RCC 7860 (cell line): ENCODE measurements at regions not wholly inside any gene's neighbourhood (a gene's known extent, or its start where the extent isn't known, plus 50 kb on each side); places are given as distances from the start of the nearest gene placed in this dataset.
"Not testable (repeated sequence)": the region's sequence is repeated elsewhere in the genome, so short reads cannot be mapped to it uniquely, and the experiment has no call there.

ENCODE experiments used
- DNase-seq: peaks from one replicate; pipeline ENCODE4 v3.0.0-alpha.2; 2015; ENCODE audit warnings: low spot score
- FAIRE-seq: peaks from 2 replicates; lab custom pipeline; 2012; peaks lifted over from hg19 to GRCh38; lab: Jason Lieb, UNC

GRCh38 chr3:110423276-110423675, 648.3 kb upstream of the NECTIN3 start:
- no peak for FAIRE-seq
- DNase-seq: no peak

- no peak for FAIRE-seq
Measured at GRCh38 chr3:110430146-110430545, 641.5 kb upstream of the NECTIN3 start.

GRCh38 chr3:110436209-110436608, 635.4 kb upstream of the NECTIN3 start:
- DNase-seq: no peak
- FAIRE-seq: no peak

More at GRCh38 chr3:110430146-110430545, 641.5 kb upstream of the NECTIN3 start:
- DNase-seq: no peak

DNA sequence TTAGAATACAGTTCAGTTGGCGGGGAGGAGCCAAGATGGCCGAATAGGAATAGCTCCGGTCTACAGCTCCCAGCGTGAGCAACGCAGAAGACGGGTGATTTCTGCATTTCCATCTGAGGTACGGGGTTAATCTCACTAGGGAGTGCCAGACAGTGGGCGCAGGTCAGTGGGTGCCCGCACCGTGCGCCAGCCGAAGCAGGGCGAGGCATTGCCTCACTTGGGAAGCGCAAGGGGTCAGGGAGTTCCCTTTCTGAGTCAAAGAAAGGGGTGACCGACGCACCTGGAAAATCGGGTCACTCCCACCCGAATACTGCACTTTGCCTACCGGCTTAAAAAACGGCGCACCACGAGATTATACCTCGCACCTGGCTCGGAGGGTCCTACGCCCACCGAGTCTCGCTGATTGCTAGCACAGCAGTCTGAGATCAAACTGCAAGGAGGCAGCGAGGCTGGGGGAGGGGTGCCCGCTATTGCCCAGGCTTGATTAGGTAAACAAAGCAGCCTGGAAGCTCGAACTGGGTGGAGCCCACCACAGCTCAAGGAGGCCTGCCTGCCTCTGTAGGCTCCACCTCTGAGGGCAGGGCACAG, 631.5 kb upstream of the NECTIN3 start:
- FAIRE-seq, DNase-seq: not testable (repeated sequence)

GRCh38 chr3:110454066-110454465, 617.5 kb upstream of the NECTIN3 start:
- DNase-seq: no peak
- no peak for FAIRE-seq

- no peak for DNase-seq
- FAIRE-seq: no peak
Measured at GRCh38 chr3:110456001-110456400, 615.6 kb upstream of the NECTIN3 start.

GRCh38 chr3:110456438-110457138, 615.0 kb upstream of the NECTIN3 start:
- FAIRE-seq (no peak), DNase-seq (no peak)

DNA sequence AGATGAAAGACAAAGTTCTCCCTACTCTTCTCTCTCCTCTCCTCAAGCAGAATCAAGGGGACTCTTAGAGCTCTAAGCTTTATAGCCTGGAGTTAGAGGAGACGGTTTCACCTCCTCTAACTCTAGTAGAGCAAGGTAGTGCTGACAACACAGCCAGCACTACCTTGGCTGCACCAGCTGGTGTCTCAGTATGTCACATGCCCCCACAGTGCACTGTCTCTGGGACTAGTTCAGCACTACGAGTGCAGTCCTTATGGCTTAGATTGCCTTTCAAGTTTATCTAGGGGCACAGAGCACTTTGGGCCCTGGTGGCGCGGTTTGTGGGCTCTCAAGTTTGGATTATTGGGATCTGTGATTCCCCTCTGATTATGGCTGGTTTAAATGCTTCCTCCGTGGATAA, 614.1 kb upstream of the NECTIN3 start:
- DNase-seq: no peak
- FAIRE-seq: no peak

DNA sequence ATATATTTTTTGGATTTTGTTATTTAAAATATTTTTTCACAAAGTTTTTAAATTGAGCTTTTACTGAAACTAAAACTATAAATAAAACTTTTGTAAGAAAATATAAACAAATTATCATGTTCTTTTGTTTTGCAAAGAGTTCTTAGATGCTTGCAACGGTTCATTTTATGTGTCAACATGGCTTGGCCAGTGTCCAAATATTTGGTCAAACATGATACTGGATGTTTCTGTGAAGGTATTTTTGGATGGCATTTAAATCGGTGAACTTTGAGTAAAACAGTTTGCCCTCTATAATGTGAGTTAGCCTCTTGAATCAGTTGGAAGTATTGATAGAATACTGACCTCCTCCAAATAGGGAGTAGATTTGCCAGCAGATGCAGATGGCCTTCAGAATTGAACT, 612.6 kb upstream of the NECTIN3 start:
- DNase-seq (no peak), FAIRE-seq (no peak)

DNA sequence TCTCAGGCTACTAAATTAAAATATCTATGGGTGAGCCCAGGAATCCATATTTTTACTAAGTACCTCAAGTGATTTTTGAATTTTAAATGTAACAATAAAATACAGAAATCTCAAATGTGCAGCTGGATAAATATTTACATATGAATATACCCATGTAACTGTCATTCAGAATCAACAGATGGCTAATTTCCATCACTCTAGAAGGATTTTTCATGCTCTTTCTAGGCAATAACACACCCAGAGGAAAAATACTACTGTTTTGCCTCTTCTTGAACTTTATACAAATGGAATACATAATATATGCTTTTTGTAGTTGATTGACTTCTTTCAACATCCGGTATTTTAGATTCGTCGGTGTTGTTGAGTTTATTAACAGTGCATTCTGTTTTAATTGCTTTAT, 601.3 kb upstream of the NECTIN3 start:
- FAIRE-seq (no peak), DNase-seq (no peak)

DNA sequence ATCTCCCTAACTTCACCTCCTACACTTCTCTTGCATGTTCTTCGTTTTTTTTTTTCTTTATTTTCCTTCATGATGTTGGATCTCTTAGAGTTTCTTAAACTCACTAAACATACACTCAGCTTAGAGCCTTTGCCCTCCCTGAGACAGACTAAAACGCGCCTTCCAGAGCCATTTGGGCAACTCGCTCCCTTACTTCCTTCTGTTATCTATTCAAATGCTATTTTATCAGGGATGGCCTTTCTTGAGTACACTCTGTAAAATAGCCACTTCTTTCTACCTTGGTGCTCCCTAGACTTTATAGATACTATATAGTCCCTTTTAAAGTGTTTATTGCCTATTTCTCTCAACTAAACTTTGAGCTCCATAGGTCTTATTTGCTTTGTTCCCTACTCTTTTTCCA, 598.2 kb upstream of the NECTIN3 start:
- FAIRE-seq (no peak), DNase-seq (no peak)

DNA sequence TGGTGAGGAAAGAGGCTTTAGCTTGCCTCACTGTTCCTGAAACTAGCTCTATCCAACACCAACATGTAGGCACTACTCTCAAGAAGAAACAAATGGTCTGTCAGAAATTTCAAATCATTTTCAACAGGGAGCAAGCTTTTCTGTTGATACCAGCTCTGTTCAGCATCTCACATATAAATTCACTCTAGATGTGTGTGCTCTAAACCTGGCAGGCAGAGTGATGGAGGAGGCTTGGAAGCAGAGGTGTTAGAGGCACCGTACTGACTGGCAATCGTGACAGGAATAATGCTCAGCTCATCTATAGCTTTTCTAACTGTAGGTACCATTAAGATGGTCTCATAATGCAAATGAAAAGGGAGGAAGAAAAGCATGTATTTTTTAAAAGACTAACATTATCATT, 597.2 kb upstream of the NECTIN3 start:
- no peak for DNase-seq
- no peak for FAIRE-seq

DNA sequence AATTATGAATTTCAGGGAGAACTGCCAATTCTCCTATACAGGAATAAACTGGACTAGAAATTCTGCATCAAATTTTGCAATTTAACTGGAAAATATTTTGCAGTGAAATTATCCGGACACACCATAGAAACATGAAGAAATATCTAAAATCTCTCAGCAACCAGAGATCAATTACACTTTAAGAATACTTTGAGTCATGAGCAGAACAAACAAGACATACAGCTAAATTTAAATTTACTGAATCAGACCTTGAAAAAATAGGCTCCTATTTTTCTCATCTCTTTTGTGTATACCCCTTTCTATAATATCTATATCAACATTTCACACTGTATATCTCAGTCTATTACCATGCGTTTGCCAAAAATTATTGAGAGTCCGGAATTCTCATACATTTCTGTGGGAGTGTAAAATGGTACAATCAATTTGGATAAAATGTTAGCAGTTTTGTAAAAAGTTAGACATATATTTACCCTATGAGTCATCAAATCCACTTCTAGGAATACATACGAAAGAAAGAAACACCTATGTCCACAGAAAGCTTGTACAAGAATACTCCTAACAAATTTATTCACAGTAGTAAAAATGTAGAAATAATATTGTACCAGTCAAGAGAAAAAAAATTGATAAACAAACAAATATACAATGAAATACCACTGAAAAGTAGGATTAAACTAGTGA, 593.1 kb upstream of the NECTIN3 start:
- no peak for DNase-seq
- FAIRE-seq: no peak

GRCh38 chr3:110479731-110480130, 591.9 kb upstream of the NECTIN3 start:
- no peak for FAIRE-seq

GRCh38 chr3:110485389-110485788, 586.2 kb upstream of the NECTIN3 start:
- FAIRE-seq: no peak
- DNase-seq: no peak

More at GRCh38 chr3:110479731-110480130, 591.9 kb upstream of the NECTIN3 start:
- DNase-seq: no peak

DNA sequence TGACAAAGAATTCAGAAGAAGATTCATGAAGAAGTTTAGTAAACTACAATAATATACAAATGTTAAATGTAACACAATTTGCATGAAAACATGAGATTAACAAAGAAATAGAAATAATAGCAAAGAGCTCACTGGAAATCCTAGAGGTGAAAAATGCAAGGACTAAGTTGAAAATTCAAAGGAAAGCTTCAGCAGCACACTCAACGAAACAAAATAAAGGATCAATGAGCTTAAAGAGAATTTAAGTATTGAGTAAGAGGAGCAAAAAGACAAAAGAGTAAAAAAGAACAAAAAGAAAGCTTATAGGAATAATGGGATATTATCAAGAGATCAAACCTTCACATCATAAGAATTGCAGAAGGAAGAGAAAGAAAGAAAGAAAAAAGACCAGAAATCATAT, 583.8 kb upstream of the NECTIN3 start:
- no peak for DNase-seq
- FAIRE-seq: no peak

DNA sequence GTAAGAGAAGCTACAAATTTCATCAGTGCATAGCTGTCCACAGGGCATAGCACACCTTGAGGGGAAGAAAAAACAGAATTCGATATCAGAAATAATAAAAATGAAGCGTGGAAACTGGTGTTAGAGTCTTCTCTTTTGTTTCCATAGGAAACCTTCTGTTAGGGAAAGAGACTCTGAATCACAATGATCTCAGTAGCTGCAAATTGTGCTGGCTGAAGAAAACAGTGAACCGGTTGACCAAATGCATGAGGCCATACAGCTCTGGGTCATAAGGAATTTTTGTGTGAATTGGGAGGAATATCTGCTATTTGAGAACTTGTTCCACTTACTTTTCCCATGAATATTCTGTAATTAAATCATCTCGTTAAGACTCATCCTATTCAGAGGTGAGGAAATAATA, 580.2 kb upstream of the NECTIN3 start:
- FAIRE-seq: no peak
- DNase-seq: no peak

GRCh38 chr3:110492876-110493275, 578.7 kb upstream of the NECTIN3 start:
- DNase-seq (no peak), FAIRE-seq (no peak)

GRCh38 chr3:110493438-110494092, 578.1 kb upstream of the NECTIN3 start:
- DNase-seq (no peak), FAIRE-seq (no peak)

DNA sequence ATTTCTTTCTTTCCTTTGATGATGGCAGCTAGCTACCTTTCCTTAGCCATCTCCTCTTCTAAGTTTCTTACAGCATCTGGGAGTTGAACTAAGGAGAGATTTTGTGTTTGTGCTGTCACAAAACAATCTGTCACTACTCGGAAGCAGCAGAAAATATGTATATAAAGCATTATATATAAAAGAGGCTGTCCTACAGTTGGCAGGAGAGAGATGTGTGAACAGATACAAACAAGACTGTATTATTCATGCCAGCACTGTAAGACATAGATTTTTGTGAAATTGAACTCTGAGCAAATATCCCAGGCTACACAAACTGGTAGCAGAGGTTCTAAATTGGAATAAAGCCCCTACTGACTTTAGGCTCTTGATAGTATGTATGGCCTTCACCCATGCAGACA, 577.5 kb upstream of the NECTIN3 start:
- no peak for DNase-seq
- no peak for FAIRE-seq

- DNase-seq (no peak), FAIRE-seq (no peak)
Measured at GRCh38 chr3:110494728-110495127, 576.9 kb upstream of the NECTIN3 start.
